Stimulated activated CD8-positive, alpha-beta memory T cell treated with anti-CD3 and anti-CD28 coated beads, Interleukin-4, amount 100 ng/mL, for 24 hours (primary cell): ENCODE measurements at regions not wholly inside any gene's neighbourhood (a gene's known extent, or its start where the extent isn't known, plus 50 kb on each side); places are given as distances from the start of the nearest gene placed in this dataset.

ENCODE experiments used
- DNase-seq: peaks from one replicate; pipeline ENCODE4 v3.0.0-alpha.2; 2020; ENCODE audit warnings: low read depth

- DNase-seq, result no peak
These were observed 80.2 kb downstream of the ETS2 start for GRCh38 chr21:38885909-38886308.

- no peak for DNase-seq
These were observed 78.7 kb downstream of the ETS2 start for GRCh38 chr21:38884440-38884839.

- no peak for DNase-seq
These were observed 77.4 kb downstream of the ETS2 start for GRCh38 chr21:38883142-38883541.

GRCh38 chr21:38881131-38881530 lies 75.4 kb downstream of the ETS2 start:
- no peak for DNase-seq

- DNase-seq, result no peak
These were observed 74.8 kb downstream of the ETS2 start for GRCh38 chr21:38880577-38880966.

GRCh38 chr21:38879912-38880576 lies 74.3 kb downstream of the ETS2 start:
- no peak for DNase-seq

- no peak for DNase-seq
These were observed 72.8 kb downstream of the ETS2 start for GRCh38 chr21:38878379-38879179.

- DNase-seq, result no peak
These were observed 70.2 kb downstream of the ETS2 start for GRCh38 chr21:38875694-38876492.
